ENCODE measurements at regions not wholly inside any gene's neighbourhood (a gene's known extent, or its start where the extent isn't known, plus 50 kb on each side); places are given as distances from the start of the nearest gene placed in this dataset.
A peak's percentile ranks its signal among the peaks of the same experiment; 100 is the strongest.

GRCh38 chr10:29106287-29106686, 182.6 kb upstream of the LYZL1 start:
- intact Hi-C loops (cut with micrococcal nuclease), result no loop called here
- no peaks in the 10 kb centered on the region for H3K4me1 Mint-ChIP-seq
- Histone ChIP-seq H3K9ac (ENCODE audit: insufficient read depth, low read length, poor library complexity, severe bottlenecking) (no peak overlapping the region), H3K27me3 (ENCODE audit: control insufficient read depth in 2 of 2, insufficient read depth in 2 of 2, low read length in 2 of 2) (no peaks in the 10 kb centered on the region), H3K4me1 (ENCODE audit: control insufficient read depth in 1 of 2, insufficient read depth in 2 of 2, low read length in 2 of 2) (no peaks in the 10 kb centered on the region), H3K79me2 (ENCODE audit: insufficient read depth, low read length) (no peaks in the 10 kb centered on the region), H2AFZ (ENCODE audit: insufficient read depth, low read depth, low read length, poor library complexity, severe bottlenecking) (no peak overlapping the region), H3K36me3 (replicated peaks in 1 of 2; ENCODE audit: control insufficient read depth in 1 of 2, insufficient read depth in 2 of 2, low read length in 2 of 2) (no peaks in the 10 kb centered on the region), H4K20me1 (ENCODE audit: insufficient read depth, low read length) (no peaks in the 10 kb centered on the region), H3K4me3 (replicated peaks in 1 of 3; ENCODE audit: low read depth in 2 of 3, low read length in 3 of 3) (no peak overlapping the region), H3K4me2 (replicated peaks; ENCODE audit: extremely low read depth, low read length, poor library complexity, severe bottlenecking) (no peak overlapping the region), H3K27ac (ENCODE audit: low read depth in 1 of 2, low read length in 2 of 2) (no peak overlapping the region), H3K9me3 (replicated peaks in 1 of 2; ENCODE audit: control insufficient read depth in 1 of 2, insufficient read depth in 1 of 2, low read length in 2 of 2) (no peaks in the 10 kb centered on the region)
- no peak overlapping the region for H3K4me3 Mint-ChIP-seq
- no peaks in the 10 kb centered on the region for H3K36me3 Mint-ChIP-seq
- DNase-seq, result no peak
- 0% methylated on average over 2 of the region's 4 CpGs for WGBS (ENCODE audit: insufficient coverage)
- peaks cover 2 to 9% (median 4%) of the 10 kb centered on the region in 3 donors for H3K27me3 Mint-ChIP-seq (ENCODE audit: low read depth in 3 of 3)
- no peak for TF ChIP-seq CTCF (IDR thresholded peaks at IDR 0.05)
- peaks cover 0 to 6% (median 2%) of the 10 kb centered on the region in 7 donors for H3K9me3 Mint-ChIP-seq
- H3K27ac Mint-ChIP-seq, result peak overlapping the region in 1 of 7 donors; percentile 46

- DNase-seq, result no peak
- Histone ChIP-seq H2AFZ (ENCODE audit: insufficient read depth, low read depth, low read length, poor library complexity, severe bottlenecking) (no peak overlapping the region), H3K9ac (ENCODE audit: insufficient read depth, low read length, poor library complexity, severe bottlenecking) (no peak overlapping the region), H3K79me2 (ENCODE audit: insufficient read depth, low read length) (no peaks in the 10 kb centered on the region), H4K20me1 (ENCODE audit: insufficient read depth, low read length) (no peaks in the 10 kb centered on the region), H3K4me2 (replicated peaks; ENCODE audit: extremely low read depth, low read length, poor library complexity, severe bottlenecking) (no peak overlapping the region), H3K4me3 (replicated peaks in 1 of 3; ENCODE audit: low read depth in 2 of 3, low read length in 3 of 3) (no peak overlapping the region), H3K36me3 (replicated peaks in 1 of 2; ENCODE audit: control insufficient read depth in 1 of 2, insufficient read depth in 2 of 2, low read length in 2 of 2) (no peaks in the 10 kb centered on the region), H3K4me1 (ENCODE audit: control insufficient read depth in 1 of 2, insufficient read depth in 2 of 2, low read length in 2 of 2) (no peaks in the 10 kb centered on the region), H3K27me3 (ENCODE audit: control insufficient read depth in 2 of 2, insufficient read depth in 2 of 2, low read length in 2 of 2) (no peaks in the 10 kb centered on the region), H3K9me3 (replicated peaks in 1 of 2; ENCODE audit: control insufficient read depth in 1 of 2, insufficient read depth in 1 of 2, low read length in 2 of 2) (no peaks in the 10 kb centered on the region), H3K27ac (ENCODE audit: low read depth in 1 of 2, low read length in 2 of 2) (no peak overlapping the region)
- H3K27me3 Mint-ChIP-seq (ENCODE audit: low read depth in 3 of 3), result peaks cover 0 to 2% (median 1%) of the 10 kb centered on the region in 3 donors
- no peaks in the 10 kb centered on the region for H3K36me3 Mint-ChIP-seq
- H3K27ac Mint-ChIP-seq, result no peak overlapping the region
- peaks cover 0 to 3% (median 0%) of the 10 kb centered on the region in 7 donors for H3K9me3 Mint-ChIP-seq
- WGBS (ENCODE audit: insufficient coverage), result 83% methylated on average over 1 of the region's 2 CpGs
- TF ChIP-seq CTCF (IDR thresholded peaks at IDR 0.05), result no peak
- H3K4me3 Mint-ChIP-seq, result no peak overlapping the region
- intact Hi-C loops (cut with micrococcal nuclease), result no loop called here
- H3K4me1 Mint-ChIP-seq, result no peaks in the 10 kb centered on the region
Measured at GRCh38 chr10:29107866-29108498, 180.9 kb upstream of the LYZL1 start.
